ENCODE measurements at regions not wholly inside any gene's neighbourhood (a gene's known extent, or its start where the extent isn't known, plus 50 kb on each side); places are given as distances from the start of the nearest gene placed in this dataset.

DNA sequence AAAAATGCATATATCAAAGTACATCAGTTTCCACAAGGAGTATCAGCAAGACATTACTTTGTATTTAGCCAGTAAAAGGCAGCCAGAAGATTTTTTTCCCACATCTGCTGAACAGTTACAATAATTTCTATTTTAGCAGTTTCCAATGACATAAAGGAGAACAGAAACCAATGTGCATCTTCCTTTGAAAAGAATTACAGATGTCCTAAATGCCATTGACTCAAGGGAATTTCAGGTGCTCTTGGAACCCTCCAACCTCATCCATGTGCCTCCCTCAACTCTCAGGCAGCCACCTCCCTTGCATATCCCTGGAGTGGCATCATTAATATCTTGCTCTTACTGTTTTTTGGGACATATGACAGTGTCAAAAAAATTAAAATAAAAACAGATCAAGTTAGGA is 62.2 kb upstream of the ST8SIA1 start:
- intact Hi-C loops (cut with micrococcal nuclease) = loop anchor here (1.0 kb wide), 1 partner anchor 13 kb away; no protein-coding TSS in a partner anchor

DNA sequence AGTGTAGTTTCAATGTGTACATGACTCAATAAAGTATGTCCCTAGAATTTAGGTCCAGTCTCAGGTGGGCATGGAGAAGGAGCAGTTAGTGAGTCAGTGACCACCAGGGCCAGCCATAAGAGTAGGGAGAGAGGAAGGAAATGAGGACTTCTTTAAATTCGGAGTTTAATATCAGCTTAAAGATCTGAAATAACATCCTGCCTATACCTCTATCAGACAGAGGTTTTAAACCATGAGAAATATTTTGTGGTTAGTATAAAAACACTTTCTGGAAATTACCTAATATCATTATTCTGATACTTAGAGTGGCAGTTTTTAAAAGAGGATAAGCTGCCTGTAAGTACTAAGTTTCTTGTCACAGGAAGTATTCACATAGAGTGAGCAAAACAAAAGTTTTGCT is 61.7 kb upstream of the ST8SIA1 start:
- intact Hi-C loops (cut with micrococcal nuclease) = loop anchor here (1.0 kb wide), 1 partner anchor 13 kb away; no protein-coding TSS in a partner anchor

DNA sequence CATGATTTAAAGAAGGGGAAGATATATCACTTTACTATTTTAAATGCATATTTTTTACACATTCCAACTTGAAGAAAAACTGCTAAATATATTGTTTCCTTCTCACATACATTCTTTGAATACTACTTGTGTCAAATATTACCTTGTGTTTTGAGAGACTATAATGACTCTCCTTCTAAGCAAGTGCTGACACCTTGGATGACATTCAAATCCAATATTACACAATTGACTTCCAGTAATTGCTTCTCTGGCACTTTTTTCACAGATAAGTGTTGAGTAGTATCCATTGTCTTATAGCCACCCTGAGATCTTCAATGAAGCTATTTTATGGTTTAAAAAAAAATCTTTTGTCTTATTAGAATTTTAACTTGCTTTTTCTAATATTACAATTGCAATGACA is 61.2 kb upstream of the ST8SIA1 start:
- intact Hi-C loops (cut with micrococcal nuclease) = loop anchor here (1.0 kb wide), 1 partner anchor 14 kb away; no protein-coding TSS in a partner anchor

Measured in T-helper 1 cell treated with Interleukin-12 subunit alpha and Interleukin-12 subunit beta and Interleukin-4 antibody, amounts not matched to agents 30 ng/mL and 1 ng/mL, for 36 hours (primary cell).